H1 (cell line): ENCODE measurements at regions not wholly inside any gene's neighbourhood (a gene's known extent, or its start where the extent isn't known, plus 50 kb on each side); places are given as distances from the start of the nearest gene placed in this dataset.

Experiments
- CTCF ChIA-PET: fragments of 300-600 bp; sonication (Branson Sonifier 250); formaldehyde crosslinking; loops from one replicate; lab custom pipeline; 2021; ENCODE audit not compliant: partially characterized antibody; lab: Charles Lee
- POLR2A ChIA-PET: fragments of 300-600 bp; sonication (Branson Sonifier 250); formaldehyde crosslinking; loops from one replicate; lab custom pipeline; 2021; ENCODE audit warnings: inconsistent platforms; ENCODE audit not compliant: partially characterized antibody; lab: Charles Lee
- DNase-seq, 2 experiments: peaks; one replicate each; pipeline versions ENCODE4 v3.0.0 to v3.0.0-alpha.2; 2010 to 2022; ENCODE audit warnings: low spot score in 2 of 2, low read depth in 1 of 2, mixed read lengths in 1 of 2
- FAIRE-seq: peaks from 2 replicates; lab custom pipeline; 2011; peaks lifted over from hg19 to GRCh38; lab: Jason Lieb, UNC
- H2AFZ ChIP-seq: 2 replicates; pipeline ENCODE4 v1.8.1; 2012; ENCODE audit warnings: low read length, inconsistent platforms
- H2AK5ac ChIP-seq: 2 replicates; pipeline ENCODE4 v1.6.1; 2013; ENCODE audit warnings: low read depth, low read length
- H2BK120ac ChIP-seq: replicated peaks from 2 replicates; pipeline ENCODE3; 2013; ENCODE audit warnings: low read depth, low read length, inconsistent platforms
- H2BK12ac ChIP-seq: 2 replicates; pipeline ENCODE4 v1.6.1; 2013; ENCODE audit warnings: low read depth, low read length
- H2BK15ac ChIP-seq: 2 replicates; pipeline ENCODE4 v1.6.1; 2013; ENCODE audit warnings: low read length
- H2BK20ac ChIP-seq: 2 replicates; pipeline ENCODE4 v1.6.1; 2013; ENCODE audit warnings: low read length
- H2BK5ac ChIP-seq: 2 replicates; pipeline ENCODE4 v1.6.1; 2013; ENCODE audit warnings: low read depth, low read length
- H3K14ac ChIP-seq: 2 replicates; pipeline ENCODE4 v1.6.1; 2013; ENCODE audit warnings: inconsistent platforms; ENCODE audit not compliant: insufficient read length
- H3K18ac ChIP-seq: 2 replicates; pipeline ENCODE4 v1.6.1; 2013; ENCODE audit warnings: low read length; ENCODE audit errors: extremely low read depth
- H3K23ac ChIP-seq: 2 replicates; pipeline ENCODE4 v1.6.1; 2013; ENCODE audit warnings: inconsistent platforms; ENCODE audit not compliant: insufficient read length
- H3K23me2 ChIP-seq: 2 replicates; pipeline ENCODE4 v1.6.1; 2013; ENCODE audit warnings: low read depth, low read length
- H3K27ac ChIP-seq: 2 replicates; pipeline ENCODE4 v1.6.1; 2011; ENCODE audit warnings: low read depth, low read length, inconsistent platforms
- H3K27me3 ChIP-seq, 4 experiments: replicated peaks in 1 of 4; 1 replicate in 1 of 4; 2 replicates in 3 of 4; pipeline versions ENCODE4 v1.6.1 to v1.8.1; 2011 to 2013; ENCODE audit warnings: low read length in 3 of 4, mild to moderate bottlenecking in 3 of 4, inconsistent platforms in 2 of 4, mixed read lengths in 2 of 4, moderate library complexity in 1 of 4; ENCODE audit not compliant: control insufficient read depth in 3 of 4, insufficient read depth in 3 of 4; ENCODE audit errors: extremely low read depth in 1 of 4
- H3K36me3 ChIP-seq, 4 experiments: 2 replicates each; pipeline versions ENCODE4 v1.6.1 to v1.8.1; 2011 to 2013; ENCODE audit warnings: mild to moderate bottlenecking in 4 of 4, low read length in 3 of 4, moderate library complexity in 2 of 4, control low read depth in 1 of 4, inconsistent platforms in 1 of 4; ENCODE audit not compliant: insufficient read depth in 4 of 4, control insufficient read depth in 2 of 4
- H3K4ac ChIP-seq: replicated peaks from 2 replicates; pipeline ENCODE3; 2013; ENCODE audit warnings: low read length, low read depth, mixed read lengths, inconsistent platforms; ENCODE audit not compliant: insufficient read length
- H3K4me1 ChIP-seq, 4 experiments: replicated peaks in 1 of 4; 1 replicate in 1 of 4; 2 replicates in 3 of 4; pipeline versions ENCODE4 v1.6.1 to v1.8.1; 2011 to 2013; ENCODE audit warnings: low read length in 3 of 4, inconsistent platforms in 2 of 4, mixed read lengths in 1 of 4; ENCODE audit not compliant: insufficient read depth in 4 of 4, control insufficient read depth in 3 of 4
- H3K4me2 ChIP-seq, 2 experiments: 2 replicates each; pipeline versions ENCODE4 v1.6.1 to v1.8.1; 2011 to 2013; ENCODE audit warnings: low read depth in 2 of 2, low read length in 2 of 2, control low read depth in 1 of 2, inconsistent platforms in 1 of 2, mild to moderate bottlenecking in 1 of 2; ENCODE audit not compliant: insufficient read depth in 1 of 2
- H3K4me3 ChIP-seq, 4 experiments: fragments of 200-600, 300-600 bp in 1 of 4; sonication (generic), shearing (Covaris generic), sonication (Bioruptor Twin) in 1 of 4; 2 replicates each; pipeline versions ENCODE4 v1.5.1 to v1.8.1; 2011 to 2016; ENCODE audit warnings: low read length in 4 of 4, low read depth in 3 of 4, control low read depth in 2 of 4, inconsistent platforms in 2 of 4, mild to moderate bottlenecking in 2 of 4, mixed read lengths in 1 of 4, moderate library complexity in 1 of 4; ENCODE audit not compliant: insufficient read depth in 2 of 4; ENCODE audit errors: extremely low read depth in 1 of 4
- H3K56ac ChIP-seq: replicated peaks from 2 replicates; pipeline ENCODE3; 2013; ENCODE audit warnings: low read depth, mild to moderate bottlenecking, mixed read lengths, low read length, inconsistent platforms; ENCODE audit not compliant: insufficient read length
- H3K79me1 ChIP-seq: 2 replicates; pipeline ENCODE4 v1.6.1; 2013; ENCODE audit warnings: low read depth, low read length, control low read depth
- H3K79me2 ChIP-seq, 2 experiments: 2 replicates each; pipeline versions ENCODE4 v1.6.1 to v1.8.1; 2012 to 2013; ENCODE audit warnings: low read length in 2 of 2, mild to moderate bottlenecking in 2 of 2, inconsistent platforms in 1 of 2; ENCODE audit not compliant: insufficient read depth in 2 of 2, control insufficient read depth in 1 of 2
- H3K9ac ChIP-seq, 4 experiments: replicated peaks in 1 of 4; 1 replicate in 1 of 4; 2 replicates in 3 of 4; pipeline versions ENCODE4 v1.6.1 to v1.8.1; 2011 to 2013; ENCODE audit warnings: low read depth in 3 of 4, low read length in 3 of 4, control low read depth in 2 of 4, mild to moderate bottlenecking in 2 of 4, moderate library complexity in 2 of 4, inconsistent platforms in 1 of 4; ENCODE audit errors: extremely low read depth in 1 of 4
- H3K9me3 ChIP-seq, 2 experiments: 2 replicates each; pipeline versions ENCODE4 v1.6.1 to v1.8.1; 2012 to 2013; ENCODE audit warnings: mild to moderate bottlenecking in 2 of 2, moderate library complexity in 2 of 2, control low read depth in 1 of 2, inconsistent platforms in 1 of 2, low read depth in 1 of 2, low read length in 1 of 2, mixed read lengths in 1 of 2; ENCODE audit not compliant: insufficient read depth in 2 of 2
- H4K20me1 ChIP-seq, 2 experiments: replicated peaks in 1 of 2; 2 replicates each; pipeline versions ENCODE3 to v1.8.1; 2011 to 2013; ENCODE audit warnings: inconsistent platforms in 2 of 2, low read length in 2 of 2, mild to moderate bottlenecking in 1 of 2; ENCODE audit not compliant: insufficient read depth in 2 of 2, control insufficient read depth in 1 of 2
- H4K5ac ChIP-seq: 2 replicates; pipeline ENCODE4 v1.6.1; 2013; ENCODE audit warnings: low read length, low read depth, mixed read lengths, inconsistent platforms; ENCODE audit not compliant: insufficient read length
- H4K8ac ChIP-seq: 2 replicates; pipeline ENCODE4 v1.8.0; 2013; ENCODE audit warnings: mild to moderate bottlenecking, moderate library complexity, low read length, inconsistent platforms; ENCODE audit not compliant: insufficient read depth; ENCODE audit errors: extremely low read depth
- H4K91ac ChIP-seq: replicated peaks from 2 replicates; pipeline ENCODE3; 2013; ENCODE audit warnings: low read length, mixed read lengths, inconsistent platforms; ENCODE audit not compliant: insufficient read length
- ASH2L ChIP-seq: fragments of 200-600, 300-600 bp; sonication (generic); IDR thresholded peaks from one replicate; pipeline ENCODE4 v1.7.1; 2017; ENCODE audit warnings: low read length
- BACH1 ChIP-seq: IDR thresholded peaks from 2 replicates; pipeline ENCODE4 v1.6.1; 2012; ENCODE audit warnings: low read length, improper control_type of control experiment
- BCL11A ChIP-seq, 2 experiments: IDR thresholded peaks; one replicate each; pipeline ENCODE4 v1.6.1; 2011; ENCODE audit warnings: low read depth in 2 of 2, low read length in 2 of 2, mild to moderate bottlenecking in 2 of 2
- CTBP2 ChIP-seq: IDR thresholded peaks from 2 replicates; pipeline ENCODE4 v1.7.0; 2011; ENCODE audit warnings: borderline replicate concordance, mild to moderate bottlenecking, moderate library complexity, mixed read lengths, low read length; ENCODE audit not compliant: insufficient read depth, insufficient read length
- JUND ChIP-seq: IDR thresholded peaks from 2 replicates; pipeline ENCODE4 v1.6.1; 2011; ENCODE audit warnings: mild to moderate bottlenecking, improper control_type of control experiment, low read length
- KDM4A ChIP-seq: IDR thresholded peaks from one replicate; pipeline ENCODE4 v1.7.1; 2012; ENCODE audit warnings: low read depth, mild to moderate bottlenecking, moderate library complexity, low read length, inconsistent platforms; ENCODE audit not compliant: severe bottlenecking
- MAFK ChIP-seq: IDR thresholded peaks from 2 replicates; pipeline ENCODE4 v1.6.1; 2012; ENCODE audit warnings: low read depth, mild to moderate bottlenecking, improper control_type of control experiment, low read length
- POLR2AphosphoS5 ChIP-seq: IDR thresholded peaks from 2 replicates; pipeline ENCODE4 v1.6.1; 2011; ENCODE audit warnings: low read depth, low read length
- SIX5 ChIP-seq: IDR thresholded peaks from 2 replicates; pipeline ENCODE4 v1.6.1; 2011; ENCODE audit warnings: mild to moderate bottlenecking, low read depth, low read length
- SP4 ChIP-seq: IDR thresholded peaks from 2 replicates; pipeline ENCODE4 v1.6.1; 2012; ENCODE audit warnings: low read length, inconsistent platforms
- WGBS, 2 experiments: shearing (Covaris generic) in 1 of 2; methylation state at CpG; one replicate each; pipeline versions ENCODE4 v1.1.6 to v1.1.7; 2013 to 2015; ENCODE audit warnings: low lambda C conversion rate in 2 of 2, mixed read lengths in 2 of 2, inconsistent platforms in 1 of 2, low coverage in 1 of 2, missing lambda C conversion rate in 1 of 2; ENCODE audit not compliant: insufficient replicate concordance in 2 of 2, insufficient coverage in 1 of 2, insufficient read length in 1 of 2; ENCODE audit errors: extremely low coverage in 1 of 2, missing lambda C conversion rate in 1 of 2; 5-methylcytosine and 5-hydroxymethylcytosine counted together
- TF ChIP-seq, protein P1 (sequence below): IDR thresholded peaks from 2 replicates; pipeline ENCODE4 v1.6.1; 2012; ENCODE audit warnings: low read length, inconsistent platforms

DNA sequence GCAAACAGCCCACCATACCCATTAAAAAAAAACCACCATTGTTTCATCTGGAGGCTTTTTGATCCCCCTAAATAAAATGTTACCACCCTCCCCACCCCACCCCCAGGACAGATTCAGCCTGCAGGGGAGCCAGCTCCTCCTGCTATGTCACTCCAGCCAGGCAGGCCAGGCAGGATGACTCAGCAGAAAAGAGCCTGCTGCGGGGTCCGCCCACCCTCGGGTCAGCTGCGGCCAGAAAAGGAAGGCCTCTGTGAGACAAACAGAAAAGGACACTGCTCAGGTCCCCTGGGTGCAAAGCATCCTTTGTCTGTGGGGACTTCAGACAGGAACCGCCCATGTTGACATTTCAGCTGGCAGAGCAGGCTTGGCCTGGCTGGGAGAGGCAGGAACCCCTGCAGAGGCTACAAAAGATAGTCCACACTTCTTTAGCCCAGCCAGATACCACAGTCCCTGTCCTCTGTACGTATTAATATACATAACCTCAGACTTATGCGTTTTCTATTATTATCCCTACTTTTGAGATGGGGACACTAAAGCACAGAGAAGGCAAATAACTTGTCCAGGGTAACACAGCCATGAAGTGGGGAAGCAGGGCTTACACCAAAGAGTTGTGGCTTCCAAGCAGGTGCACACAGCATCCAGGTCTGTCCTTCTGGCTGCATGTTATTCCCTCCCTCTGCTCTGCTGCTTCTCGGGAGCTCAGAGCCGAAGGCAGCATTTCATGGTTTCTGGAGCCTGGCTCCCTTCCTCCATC is 147.7 kb downstream of the CPEB2 start:
- DNase-seq: peak in 1 of 2 experiments; percentile 62
- H3K27ac ChIP-seq: no peak overlapping the region
- H4K5ac ChIP-seq: no peak overlapping the region
- no peaks in the 10 kb centered on the region for H3K9me3 ChIP-seq
- H3K4me2 ChIP-seq: peak overlapping the region in 1 of 2 experiments; percentile 10; a peak in 1 of 4 replicates
- no peaks in the 10 kb centered on the region for H3K36me3 ChIP-seq
- ChIA-PET CTCF (interaction anchor here (1.0 kb wide), 1 partner anchor 88 kb away, joined by 3 read pairs; no protein-coding TSS in a partner anchor), POLR2A (interaction anchor here (1.2 kb wide), 1 partner anchor 11 kb away, joined by 3 read pairs; no protein-coding TSS in a partner anchor)
- H2BK12ac ChIP-seq: 0 out of 2 replicates have a peak overlapping the region, but pooled peaks have one; percentile 82
- H3K79me1 ChIP-seq: no peaks in the 10 kb centered on the region
- no peak overlapping the region for H3K4me3 ChIP-seq
- H3K27me3 ChIP-seq: no peaks in the 10 kb centered on the region
- H3K23me2 ChIP-seq: no peaks in the 10 kb centered on the region; the same call in 1 of the 2 replicates
- WGBS, 2 experiments: 67% methylated on average over 9 of the region's 9 CpGs; no CpG with 5 or more reads in 1 of the 2 experiments
- H2BK5ac ChIP-seq: peak overlapping the region; percentile 53; the same call in 1 of the 2 replicates
- no peak overlapping the region for H3K9ac ChIP-seq
- FAIRE-seq: no peak
- H3K14ac ChIP-seq: no peak overlapping the region
- H2BK15ac ChIP-seq: 0 out of 2 replicates have a peak overlapping the region, but pooled peaks have one; percentile 8
- H3K56ac ChIP-seq: no peak overlapping the region
- peak overlapping the region; percentile 5 for H2BK120ac ChIP-seq
- H2BK20ac ChIP-seq: 0 out of 2 replicates have a peak overlapping the region, but pooled peaks have one; percentile 87
- H3K4me1 ChIP-seq: peaks cover 6 to 11% (median 9%) of the 10 kb centered on the region in 4 experiments
- no peak overlapping the region for H3K23ac ChIP-seq
- H4K8ac ChIP-seq: no peak overlapping the region
- no peak overlapping the region for H4K91ac ChIP-seq
- peak overlapping the region; percentile 91 for H2AK5ac ChIP-seq
- no peak overlapping the region for H2AFZ ChIP-seq
- no peak overlapping the region for H3K18ac ChIP-seq
- H4K20me1 ChIP-seq: no peaks in the 10 kb centered on the region
- no peak overlapping the region for H3K4ac ChIP-seq
- H3K79me2 ChIP-seq: no peaks in the 10 kb centered on the region
- TF ChIP-seq POLR2AphosphoS5 (no peak), KDM4A (no peak), BCL11A (IDR thresholded peaks at IDR 0.05; ENCODE audit: low read depth in 2 of 2, low read length in 2 of 2) (no peak), SIX5 (no peak), SP4 (no peak), JUND (0 out of 2 replicates have a peak, but pooled peaks have one; percentile 55), BACH1 (peak; percentile 100), CTBP2 (no peak), ASH2L (no peak), MAFK (peak; percentile 97)
- TF ChIP-seq, protein P1, sequence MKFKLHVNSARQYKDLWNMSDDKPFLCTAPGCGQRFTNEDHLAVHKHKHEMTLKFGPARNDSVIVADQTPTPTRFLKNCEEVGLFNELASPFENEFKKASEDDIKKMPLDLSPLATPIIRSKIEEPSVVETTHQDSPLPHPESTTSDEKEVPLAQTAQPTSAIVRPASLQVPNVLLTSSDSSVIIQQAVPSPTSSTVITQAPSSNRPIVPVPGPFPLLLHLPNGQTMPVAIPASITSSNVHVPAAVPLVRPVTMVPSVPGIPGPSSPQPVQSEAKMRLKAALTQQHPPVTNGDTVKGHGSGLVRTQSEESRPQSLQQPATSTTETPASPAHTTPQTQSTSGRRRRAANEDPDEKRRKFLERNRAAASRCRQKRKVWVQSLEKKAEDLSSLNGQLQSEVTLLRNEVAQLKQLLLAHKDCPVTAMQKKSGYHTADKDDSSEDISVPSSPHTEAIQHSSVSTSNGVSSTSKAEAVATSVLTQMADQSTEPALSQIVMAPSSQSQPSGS: no peak
